GM12878 (cell line): ENCODE measurements at regions not wholly inside any gene's neighbourhood (a gene's known extent, or its start where the extent isn't known, plus 50 kb on each side); places are given as distances from the start of the nearest gene placed in this dataset.

Experiments used
- ATAC-seq: fragments of 200-7000 bp; cut with Tn5 transposase; 3 replicates; pipeline ENCODE4 v1.9.1; 2020; ENCODE audit warnings: mild to moderate bottlenecking, moderate library complexity
- BruUV-seq: library from RNA; stranded (reverse); fragments of 400-500 nt; replicated peaks from 2 replicates; lab custom pipeline; 2021; lab: Mats Ljungman, UMichigan
- CTCF ChIA-PET: fragments of 300-600 bp; sonication (Branson Sonifier 250); formaldehyde crosslinking; extraction: SDS; loops from one replicate; lab custom pipeline; 2021; ENCODE audit warnings: inconsistent platforms; lab: Yijun Ruan, JAX
- POLR2A ChIA-PET: fragments of 350-600 bp; formaldehyde crosslinking; extraction: SDS; loops from one replicate; lab custom pipeline; 2021; ENCODE audit warnings: inconsistent platforms; lab: Charles Lee
- RAD21 ChIA-PET: fragments of 300-600 bp; sonication (Branson Sonifier 250); formaldehyde crosslinking; loops from one replicate; lab custom pipeline; 2023; ENCODE audit warnings: antibody characterized with exemption; ENCODE audit not compliant: unreplicated experiment; lab: Charles Lee
- SMC1A ChIA-PET: fragments of 300-600 bp; sonication (Branson Sonifier 250); formaldehyde crosslinking; loops from one replicate; lab custom pipeline; 2023; ENCODE audit not compliant: unreplicated experiment, uncharacterized antibody; lab: Charles Lee
- DNase-seq: peaks from one replicate; pipeline ENCODE4 v3.0.0-alpha.2; 2011; ENCODE audit warnings: low read depth, low spot score
- FAIRE-seq: peaks from 3 replicates; lab custom pipeline; 2011; peaks lifted over from hg19 to GRCh38; lab: Jason Lieb, UNC
- H2AFZ ChIP-seq: 2 replicates; pipeline ENCODE4 v1.6.0; 2011; ENCODE audit warnings: low read depth, low read length, control low read depth; ENCODE audit not compliant: control insufficient read depth
- H3K27ac ChIP-seq: 2 replicates; pipeline ENCODE4 v1.5.1; 2011; ENCODE audit warnings: control low read depth; ENCODE audit not compliant: control insufficient read depth, insufficient read depth
- H3K27me3 ChIP-seq, 2 experiments: replicated peaks in 1 of 2; 2 replicates each; pipeline versions ENCODE4 v1.6.0 to v1.6.1; 2011; ENCODE audit warnings: low read length in 1 of 2; ENCODE audit not compliant: control insufficient read depth in 2 of 2, insufficient read depth in 2 of 2
- H3K36me3 ChIP-seq, 2 experiments: 2 replicates each; pipeline ENCODE4 v1.5.1; 2011; ENCODE audit warnings: low read length in 1 of 2; ENCODE audit not compliant: control insufficient read depth in 2 of 2, insufficient read depth in 2 of 2
- H3K4me1 ChIP-seq: 2 replicates; pipeline ENCODE4 v1.6.1; 2011; ENCODE audit warnings: mild to moderate bottlenecking, low read length, moderate library complexity, mixed read lengths; ENCODE audit not compliant: control insufficient read depth, insufficient read depth
- H3K4me2 ChIP-seq: 2 replicates; pipeline ENCODE4 v1.6.0; 2011; ENCODE audit warnings: control low read depth; ENCODE audit not compliant: control insufficient read depth, insufficient read depth
- H3K4me3 ChIP-seq: fragments of 200-600 bp; sonication (generic); 2 replicates; pipeline ENCODE4 v1.5.1; 2016
- H3K79me2 ChIP-seq: 2 replicates; pipeline ENCODE4 v1.6.0; 2011; ENCODE audit warnings: low read length; ENCODE audit not compliant: control insufficient read depth, insufficient read depth
- H3K9ac ChIP-seq: 2 replicates; pipeline ENCODE4 v1.8.0; 2011; ENCODE audit warnings: low read length, control low read depth, mixed read lengths; ENCODE audit not compliant: control insufficient read depth, insufficient read depth
- H3K9me3 ChIP-seq: replicated peaks from 3 replicates; pipeline ENCODE4 v1.5.1; 2011; ENCODE audit warnings: mild to moderate bottlenecking, low read length; ENCODE audit not compliant: control insufficient read depth, insufficient read depth
- H4K20me1 ChIP-seq: 2 replicates; pipeline ENCODE4 v1.6.0; 2011; ENCODE audit not compliant: control insufficient read depth, insufficient read depth
- ASH2L ChIP-seq: fragments of 300-600, 200-600 bp; sonication (generic); IDR thresholded peaks from 2 replicates; pipeline ENCODE4 v1.6.1; 2017; ENCODE audit warnings: low read depth, mild to moderate bottlenecking, borderline replicate concordance
- BCL11A ChIP-seq: IDR thresholded peaks from 2 replicates; pipeline ENCODE4 v1.6.1; 2011; ENCODE audit warnings: low read depth, low read length
- CREM ChIP-seq: IDR thresholded peaks from 2 replicates; pipeline ENCODE4 v1.6.1; 2014; ENCODE audit warnings: antibody characterized with exemption, low read depth
- ESRRA ChIP-seq: IDR thresholded peaks from 2 replicates; pipeline ENCODE4 v1.6.1; 2012; ENCODE audit warnings: mild to moderate bottlenecking, low read length, improper control_type of control experiment
- KLF5 ChIP-seq: fragments of 450-650 bp; IDR thresholded peaks from 2 replicates; pipeline ENCODE4 v1.6.1; 2014; ENCODE audit warnings: mild to moderate bottlenecking; ENCODE audit not compliant: partially characterized antibody
- MLLT1 ChIP-seq: fragments of 450-650 bp; IDR thresholded peaks from 2 replicates; pipeline ENCODE4 v1.6.1; 2016; ENCODE audit warnings: mild to moderate bottlenecking
- MYB ChIP-seq: fragments of 150-350 bp; IDR thresholded peaks from 2 replicates; pipeline ENCODE4 v1.6.1; 2014; ENCODE audit warnings: mild to moderate bottlenecking, low read depth, low read length, borderline replicate concordance
- NFYA ChIP-seq: IDR thresholded peaks from 2 replicates; pipeline ENCODE4 v1.6.1; 2011; ENCODE audit warnings: low read depth, mild to moderate bottlenecking, low read length, improper control_type of control experiment, borderline replicate concordance
- RBBP5 ChIP-seq: fragments of 200-600 bp; sonication (generic); conservative IDR thresholded peaks from 2 replicates; pipeline ENCODE4 v1.6.1; 2016
- RCOR1 ChIP-seq: conservative IDR thresholded peaks from 2 replicates; pipeline ENCODE4 v1.6.1; 2012; ENCODE audit warnings: low read depth, low read length, improper control_type of control experiment
- RUNX3 ChIP-seq: IDR thresholded peaks from 2 replicates; pipeline ENCODE4 v1.6.1; 2012; ENCODE audit warnings: low read length, inconsistent platforms
- SIN3A ChIP-seq: IDR thresholded peaks from 2 replicates; pipeline ENCODE4 v1.6.1; 2012; ENCODE audit warnings: low read depth, low read length, improper control_type of control experiment
- YY1 ChIP-seq: IDR thresholded peaks from 2 replicates; pipeline ENCODE4 v1.6.1; 2011; ENCODE audit warnings: low read depth, mild to moderate bottlenecking, low read length
- ZBTB40 ChIP-seq: fragments of 450-650 bp; IDR thresholded peaks from 2 replicates; pipeline ENCODE4 v1.6.1; 2016; ENCODE audit warnings: mild to moderate bottlenecking, moderate library complexity, borderline replicate concordance
- WGBS: methylation state at CpG from one replicate; pipeline ENCODE4 v1.1.6; 2016; ENCODE audit warnings: low lambda C conversion rate; ENCODE audit not compliant: insufficient replicate concordance, insufficient coverage; ENCODE audit errors: missing lambda C conversion rate; 5-methylcytosine and 5-hydroxymethylcytosine counted together
- in situ Hi-C: fragments of 300-500 bp; cut with MboI; formaldehyde crosslinking; loops from 9 replicates; pipeline ENCODE4 v1.14.3; 2018; ENCODE audit warnings: mixed read lengths
- intact Hi-C: fragments of 100-400 bp; cut with micrococcal nuclease; formaldehyde crosslinking; loops from one replicate; pipeline ENCODE4 v1.14.2; 2022; ENCODE audit not compliant: unreplicated experiment

- FAIRE-seq = no peak
- TF ChIP-seq SIN3A = no peak
- ATAC-seq = no peak; the same call in 2 of the 3 replicates
- Histone ChIP-seq H3K4me1 (no peaks in the 10 kb centered on the region), H3K9ac (no peak overlapping the region), H3K27me3 (no peaks in the 10 kb centered on the region), H4K20me1 (no peaks in the 10 kb centered on the region), H3K27ac (no peak overlapping the region), H3K36me3 (no peaks in the 10 kb centered on the region), H3K9me3 (no peaks in the 10 kb centered on the region), H3K79me2 (no peaks in the 10 kb centered on the region), H2AFZ (no peak overlapping the region), H3K4me2 (no peak overlapping the region), H3K4me3 (no peak overlapping the region)
- ChIA-PET POLR2A (no interaction called here), SMC1A (interaction anchor here (0.9 kb wide), 1 partner anchor 18 kb away, joined by 3 read pairs; no protein-coding TSS in a partner anchor), CTCF (no interaction called here), RAD21 (no interaction called here)
- intact Hi-C loops = no loop called here
- no TSS peak for BruUV-seq
- in situ Hi-C loops = no loop called here
- 40% methylated on average over 2 of the region's 2 CpGs for WGBS
- no peak for DNase-seq
Measured at GRCh38 chr4:32858971-32859370, 2138.8 kb downstream of the PCDH7 start.

- no peak for FAIRE-seq
- intact Hi-C loops = no loop called here
- Histone ChIP-seq H3K27ac (no peak overlapping the region), H3K4me2 (no peak overlapping the region), H3K4me1 (no peaks in the 10 kb centered on the region), H3K9ac (no peak overlapping the region), H3K4me3 (no peak overlapping the region), H3K9me3 (no peaks in the 10 kb centered on the region), H3K27me3 (no peaks in the 10 kb centered on the region), H3K36me3 (no peaks in the 10 kb centered on the region), H4K20me1 (no peaks in the 10 kb centered on the region), H2AFZ (no peak overlapping the region), H3K79me2 (no peaks in the 10 kb centered on the region)
- ChIA-PET CTCF (no interaction called here), RAD21 (no interaction called here), POLR2A (no interaction called here), SMC1A (no interaction called here)
- DNase-seq = no peak
- no TSS peak for BruUV-seq
- WGBS = 45% methylated on average over 3 of the region's 3 CpGs
- ATAC-seq = no peak
- in situ Hi-C loops = no loop called here
- TF ChIP-seq YY1 (no peak), BCL11A (no peak), ZBTB40 (no peak), NFYA (no peak), ESRRA (no peak), KLF5 (no peak), MLLT1 (no peak), MYB (no peak), RCOR1 (no peak), RBBP5 (no peak), CREM (no peak), RUNX3 (no peak), ASH2L (no peak)
Measured at GRCh38 chr4:32864713-32865351, 2144.7 kb downstream of the PCDH7 start.
